Choroid plexus epithelial cell (primary cell): ENCODE measurements at regions not wholly inside any gene's neighbourhood (a gene's known extent, or its start where the extent isn't known, plus 50 kb on each side); places are given as distances from the start of the nearest gene placed in this dataset.
"Not testable (repeated sequence)": the region's sequence is repeated elsewhere in the genome, so short reads cannot be mapped to it uniquely, and the experiment has no call there.

Experiments used
- DNase-seq: peaks from one replicate; pipeline ENCODE4 v3.0.0-alpha.2; 2010; ENCODE audit warnings: low read depth
- H3K4me3 ChIP-seq: 2 replicates; pipeline ENCODE4 v1.5.1; 2011; ENCODE audit warnings: low read depth, mild to moderate bottlenecking, control low read depth, low read length, moderate library complexity
- TF ChIP-seq, protein P1 (sequence below): conservative IDR thresholded peaks from 2 replicates; pipeline ENCODE4 v1.5.1; 2011; ENCODE audit warnings: low read depth, mild to moderate bottlenecking, control low read depth, inconsistent platforms, low read length, moderate library complexity

- no peak overlapping the region for H3K4me3 ChIP-seq
- TF ChIP-seq, protein P1, sequence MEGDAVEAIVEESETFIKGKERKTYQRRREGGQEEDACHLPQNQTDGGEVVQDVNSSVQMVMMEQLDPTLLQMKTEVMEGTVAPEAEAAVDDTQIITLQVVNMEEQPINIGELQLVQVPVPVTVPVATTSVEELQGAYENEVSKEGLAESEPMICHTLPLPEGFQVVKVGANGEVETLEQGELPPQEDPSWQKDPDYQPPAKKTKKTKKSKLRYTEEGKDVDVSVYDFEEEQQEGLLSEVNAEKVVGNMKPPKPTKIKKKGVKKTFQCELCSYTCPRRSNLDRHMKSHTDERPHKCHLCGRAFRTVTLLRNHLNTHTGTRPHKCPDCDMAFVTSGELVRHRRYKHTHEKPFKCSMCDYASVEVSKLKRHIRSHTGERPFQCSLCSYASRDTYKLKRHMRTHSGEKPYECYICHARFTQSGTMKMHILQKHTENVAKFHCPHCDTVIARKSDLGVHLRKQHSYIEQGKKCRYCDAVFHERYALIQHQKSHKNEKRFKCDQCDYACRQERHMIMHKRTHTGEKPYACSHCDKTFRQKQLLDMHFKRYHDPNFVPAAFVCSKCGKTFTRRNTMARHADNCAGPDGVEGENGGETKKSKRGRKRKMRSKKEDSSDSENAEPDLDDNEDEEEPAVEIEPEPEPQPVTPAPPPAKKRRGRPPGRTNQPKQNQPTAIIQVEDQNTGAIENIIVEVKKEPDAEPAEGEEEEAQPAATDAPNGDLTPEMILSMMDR = no peak
- DNase-seq = peak; percentile 25
Observed at GRCh38 chr2:121066526-121066925, 218.5 kb downstream of the TFCP2L1 start.

DNA sequence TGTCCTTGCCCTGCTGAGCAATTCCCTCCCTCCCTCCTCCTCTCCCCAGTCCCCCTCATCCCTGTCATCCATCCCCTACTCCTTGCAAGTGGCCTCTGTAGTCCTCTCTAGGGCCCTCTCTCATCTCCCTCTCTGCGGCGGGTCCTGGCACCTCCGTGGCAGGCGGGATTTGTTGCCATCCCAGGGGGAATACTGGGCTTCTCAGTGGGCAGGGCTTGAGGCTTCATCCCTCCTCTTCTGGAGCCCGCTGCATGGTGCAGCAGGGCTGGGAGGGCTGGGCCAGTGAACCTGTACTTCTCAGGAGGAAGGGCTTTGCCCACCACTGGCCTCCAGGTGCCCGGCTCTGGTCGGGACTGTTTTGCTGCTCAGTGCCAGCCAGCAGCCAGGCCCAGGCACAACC is 216.2 kb downstream of the TFCP2L1 start:
- TF ChIP-seq, protein P1 = no peak
- DNase-seq = no peak
- no peak overlapping the region for H3K4me3 ChIP-seq

GRCh38 chr2:121069434-121069969 is 215.5 kb downstream of the TFCP2L1 start:
- TF ChIP-seq, protein P1 = no peak
- DNase-seq = no peak
- H3K4me3 ChIP-seq = no peak overlapping the region

DNA sequence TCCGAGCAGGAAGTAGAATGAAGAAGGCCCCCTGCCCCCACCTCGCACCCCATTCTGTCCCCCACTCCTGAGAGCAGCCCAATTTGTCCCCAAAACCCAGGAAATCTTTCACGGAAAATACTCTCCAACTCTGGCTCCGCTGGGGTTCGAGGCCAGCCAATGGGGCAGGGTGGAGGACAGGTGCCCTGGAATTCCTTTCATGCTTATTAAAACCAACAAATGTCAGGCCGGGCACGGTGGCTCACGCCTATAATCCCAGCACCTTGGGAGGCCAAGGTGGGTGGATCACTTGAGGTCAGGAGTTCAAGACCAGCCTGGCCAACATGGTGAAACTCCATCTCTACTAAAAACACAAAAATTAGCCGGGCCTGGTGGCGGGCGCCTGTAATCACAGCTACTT is 214.9 kb downstream of the TFCP2L1 start:
- not testable (repeated sequence) for H3K4me3 ChIP-seq, DNase-seq

DNA sequence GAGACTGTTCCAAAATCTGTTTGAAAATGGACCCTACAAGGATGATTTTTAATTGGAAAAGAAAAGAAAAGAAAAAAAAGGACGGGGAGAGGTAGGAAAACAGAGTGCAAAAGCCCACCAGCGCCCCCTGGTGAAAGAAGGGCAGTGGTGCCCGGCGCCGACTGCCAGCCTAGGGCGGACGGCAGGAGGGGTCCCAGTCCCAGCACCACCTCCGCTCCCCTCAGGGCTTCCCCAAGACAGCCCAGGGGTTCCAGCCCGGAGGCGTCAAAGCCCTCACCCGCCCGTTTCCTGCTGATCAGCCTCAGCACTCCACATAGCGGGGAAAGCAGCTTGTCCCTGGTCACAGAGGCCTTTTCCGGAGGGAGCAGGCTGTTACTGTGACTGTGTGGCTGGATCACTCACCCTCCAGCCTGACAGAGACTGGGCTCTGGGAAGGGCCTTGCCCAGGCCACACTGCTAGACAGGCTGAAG is 213.9 kb downstream of the TFCP2L1 start:
- DNase-seq = peak; percentile 61
- TF ChIP-seq, protein P1 = peak; percentile 92
- H3K4me3 ChIP-seq = no peak overlapping the region

- no peak overlapping the region for H3K4me3 ChIP-seq
- TF ChIP-seq, protein P1 = no peak
- DNase-seq = no peak
Observed at GRCh38 chr2:121072784-121073183, 212.2 kb downstream of the TFCP2L1 start.

- no peak for DNase-seq
- TF ChIP-seq, protein P1 = no peak
- H3K4me3 ChIP-seq = no peak overlapping the region
Observed at GRCh38 chr2:121073320-121074210, 211.4 kb downstream of the TFCP2L1 start.
